HG02884 (cell line): ENCODE measurements at regions not wholly inside any gene's neighbourhood (a gene's known extent, or its start where the extent isn't known, plus 50 kb on each side); places are given as distances from the start of the nearest gene placed in this dataset.
"Not testable (repeated sequence)": the region's sequence is repeated elsewhere in the genome, so short reads cannot be mapped to it uniquely, and the experiment has no call there.

Source experiments
- ATAC-seq: cut with Tn5 transposase; IDR thresholded peaks from one replicate; pipeline ENCODE4 v1.9.1; 2021; ENCODE audit warnings: mild to moderate bottlenecking, moderate library complexity; ENCODE audit not compliant: unreplicated experiment

DNA sequence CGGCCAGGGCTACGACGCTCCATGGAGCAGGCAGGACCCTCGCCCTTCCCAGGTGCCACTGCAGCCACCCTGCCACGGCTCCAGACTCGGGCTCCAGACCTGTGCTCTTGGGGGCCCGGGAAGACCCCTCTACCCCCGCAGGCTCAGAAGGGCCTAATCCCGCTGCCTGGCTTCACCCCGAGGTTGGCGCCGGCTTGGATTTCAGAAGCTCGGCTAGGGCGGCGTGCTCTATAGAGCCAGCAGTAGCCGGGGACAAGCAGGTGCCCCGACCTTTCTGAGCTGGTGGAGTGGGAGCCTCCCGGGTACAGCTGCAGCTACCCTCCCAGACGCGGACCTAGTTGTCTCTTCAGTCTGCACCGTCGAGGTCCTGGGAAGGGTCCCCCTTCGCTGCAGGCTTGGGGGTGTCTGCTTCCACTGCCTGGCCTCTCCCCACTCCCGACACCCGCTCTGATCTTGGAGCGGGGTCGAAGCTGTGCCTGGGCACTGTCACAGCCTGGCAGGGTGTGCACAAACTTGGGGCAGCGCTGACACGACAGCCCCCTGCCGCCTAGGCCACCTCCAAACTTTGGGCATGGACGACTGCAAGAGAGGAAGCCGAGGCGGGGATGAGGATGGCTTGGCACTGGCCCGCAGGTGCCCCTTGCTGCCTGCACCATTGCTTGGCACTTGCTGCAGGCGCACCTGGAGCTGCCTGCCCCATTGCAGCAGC is 1366.1 kb upstream of the CDH9 start:
- ATAC-seq: no peak

DNA sequence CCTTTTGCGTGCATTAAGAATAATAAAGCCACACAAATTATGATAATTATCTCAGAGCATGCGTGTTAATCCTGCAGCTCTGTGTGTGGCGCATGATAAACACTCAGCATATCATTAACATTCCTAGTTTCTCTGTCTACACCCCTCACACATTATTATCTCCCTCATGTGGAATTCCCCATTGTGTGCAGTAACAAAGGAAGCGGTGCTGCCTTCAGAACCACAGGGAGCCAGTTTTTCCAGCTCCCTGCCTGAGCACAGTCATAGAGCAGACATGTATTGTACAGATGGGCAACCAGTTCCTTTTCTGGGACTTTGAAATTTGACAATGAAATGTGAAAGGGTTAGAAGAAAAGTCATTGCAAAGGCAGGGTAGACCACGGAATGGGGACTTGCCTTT is 1365.5 kb upstream of the CDH9 start:
- no peak for ATAC-seq

DNA sequence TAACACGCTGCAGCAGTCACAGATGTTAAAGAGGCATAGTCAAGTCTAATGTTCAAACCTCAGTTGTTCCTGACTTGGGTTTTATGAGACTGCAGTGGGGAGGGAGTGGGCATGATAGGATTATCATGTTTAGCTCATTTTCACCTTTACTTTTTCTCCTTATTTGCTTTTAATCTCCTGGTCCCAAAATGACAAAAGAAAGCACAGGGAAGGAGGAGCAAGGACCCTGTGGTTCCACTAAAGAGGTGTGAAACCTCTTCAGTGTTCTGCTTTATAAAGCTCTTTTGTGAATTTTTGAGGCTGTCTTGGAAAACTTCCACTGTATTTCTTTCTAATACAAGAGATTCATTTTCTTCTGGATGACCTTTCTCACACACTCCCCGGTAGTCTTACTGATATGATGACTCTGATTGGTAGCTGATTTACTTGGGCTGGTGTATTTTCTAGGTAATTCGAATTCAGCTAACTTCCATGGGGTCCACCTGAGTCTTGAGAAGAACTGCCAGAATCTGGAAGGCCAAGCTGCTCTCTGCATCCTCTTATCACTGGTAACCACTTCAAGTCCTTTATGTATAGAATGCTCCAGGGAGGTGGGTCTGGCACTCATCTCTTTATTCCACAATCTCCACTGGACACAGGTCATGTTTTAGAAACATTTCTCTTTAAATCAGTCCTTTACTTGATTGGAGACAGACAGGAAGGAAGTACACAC is 1364.4 kb upstream of the CDH9 start:
- ATAC-seq: no peak

DNA sequence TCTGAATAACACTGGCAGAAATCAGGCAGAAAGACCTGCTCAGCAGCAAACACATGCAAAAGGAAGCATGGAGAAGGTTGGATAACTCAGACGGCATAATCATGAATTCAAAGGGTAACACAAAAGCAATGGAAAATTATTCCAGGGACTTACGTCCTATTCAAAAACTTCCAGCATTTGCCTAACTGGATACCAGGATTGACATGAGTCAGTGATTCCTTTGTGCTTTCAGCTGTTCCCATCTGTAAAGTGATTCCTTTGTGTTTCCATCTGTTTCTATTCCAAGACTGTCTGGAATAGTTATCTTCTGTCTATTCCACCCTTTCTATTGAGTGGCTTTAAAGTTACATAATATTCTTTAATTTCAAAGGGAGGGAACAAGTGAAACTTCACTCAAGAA is 1361.7 kb upstream of the CDH9 start:
- ATAC-seq: no peak

DNA sequence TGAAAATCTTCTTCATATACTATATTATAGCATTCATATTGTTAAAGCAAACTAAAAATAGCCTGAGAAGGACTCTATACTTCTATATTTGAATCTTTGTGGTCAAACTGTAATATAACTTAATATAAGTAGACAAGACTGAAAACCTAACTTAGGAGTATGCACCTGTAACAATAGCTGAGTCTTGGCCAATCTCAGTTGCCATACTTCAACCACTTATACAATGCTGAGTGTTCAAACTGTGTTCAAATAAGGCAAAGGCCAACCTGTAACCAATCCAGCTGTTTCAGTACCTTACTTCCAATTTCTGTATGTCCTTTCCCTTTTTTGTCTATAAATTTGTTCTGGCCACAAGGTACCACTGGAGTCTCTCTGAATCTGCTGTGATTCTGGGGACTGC is 1360.8 kb upstream of the CDH9 start:
- no peak for ATAC-seq

DNA sequence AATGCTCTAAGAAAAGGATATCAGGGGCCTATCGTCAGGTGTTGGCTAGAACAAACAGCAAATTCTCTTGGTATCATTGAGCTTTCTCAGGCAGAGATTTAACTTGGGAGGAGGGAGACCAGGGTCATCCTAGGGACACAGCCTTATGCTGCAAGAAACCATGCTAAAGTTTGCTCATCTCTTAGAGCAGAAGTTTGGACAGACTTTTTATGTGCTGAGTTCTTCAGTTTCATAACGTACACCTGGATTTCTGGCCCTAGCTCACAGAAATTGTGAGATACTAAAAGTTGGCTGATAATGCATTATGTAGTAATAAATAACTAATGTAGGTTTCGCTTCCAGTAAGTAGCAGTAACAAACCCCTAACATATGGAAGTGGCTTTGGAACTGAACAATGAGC is 1359.8 kb upstream of the CDH9 start:
- ATAC-seq: no peak

DNA sequence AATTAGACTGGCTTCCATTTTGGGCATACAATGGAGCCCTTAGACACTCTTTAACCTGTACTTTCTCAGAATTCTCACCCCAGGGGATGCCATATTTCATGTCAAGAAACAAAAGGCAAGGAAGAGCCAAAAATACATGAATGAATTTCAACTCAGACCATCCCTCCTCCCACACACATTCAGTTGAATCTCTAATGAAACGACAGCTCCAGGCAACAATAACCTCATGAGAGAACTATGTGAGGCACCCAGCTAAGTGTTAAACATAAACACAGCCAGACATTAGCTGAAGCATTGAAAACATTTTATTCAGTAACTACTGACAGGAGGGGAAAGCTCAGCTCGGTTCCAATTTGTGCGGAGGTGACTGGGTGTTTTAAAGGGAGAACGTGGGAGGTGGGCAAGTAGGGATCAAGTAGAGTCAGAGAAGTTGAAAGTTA is 1359.1 kb upstream of the CDH9 start:
- no peak for ATAC-seq

DNA sequence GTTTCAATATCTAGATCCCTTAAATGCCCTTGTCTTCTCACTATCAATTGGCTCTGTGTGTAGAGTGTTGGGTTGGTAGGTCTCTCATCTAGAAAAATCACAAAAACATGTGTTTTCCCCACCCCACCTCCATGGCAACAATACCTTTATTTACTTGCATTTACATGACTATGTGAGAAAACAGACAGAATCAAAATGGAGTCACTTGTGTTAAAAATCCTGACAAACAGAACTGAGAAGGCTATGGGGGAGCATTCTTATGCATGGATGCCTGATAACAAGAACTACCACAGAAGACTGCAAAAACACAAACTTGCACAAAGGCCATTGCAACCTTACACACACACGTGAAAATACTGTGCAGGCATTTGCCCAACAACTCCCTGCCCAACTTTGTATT is 1352.9 kb upstream of the CDH9 start:
- ATAC-seq: no peak

DNA sequence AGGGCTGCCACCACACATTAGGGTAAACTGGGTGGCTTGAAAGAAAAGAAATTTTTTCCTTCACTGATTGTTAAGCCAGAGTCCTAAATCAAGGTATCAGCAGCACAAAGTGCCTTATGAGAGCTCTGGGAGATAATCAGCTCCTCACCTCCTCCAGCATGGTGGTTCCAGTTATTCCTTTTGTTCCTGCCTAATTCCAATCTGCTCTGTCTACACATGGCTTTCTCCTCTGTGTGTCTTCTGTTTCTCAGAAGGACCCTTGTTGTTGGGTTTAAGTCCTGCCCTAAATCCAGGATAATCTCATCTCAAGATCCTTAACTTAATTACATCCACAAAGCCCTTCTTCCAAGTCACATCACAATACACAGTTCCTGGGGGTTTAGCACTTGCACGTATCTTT is 1352.0 kb upstream of the CDH9 start:
- no peak for ATAC-seq

DNA sequence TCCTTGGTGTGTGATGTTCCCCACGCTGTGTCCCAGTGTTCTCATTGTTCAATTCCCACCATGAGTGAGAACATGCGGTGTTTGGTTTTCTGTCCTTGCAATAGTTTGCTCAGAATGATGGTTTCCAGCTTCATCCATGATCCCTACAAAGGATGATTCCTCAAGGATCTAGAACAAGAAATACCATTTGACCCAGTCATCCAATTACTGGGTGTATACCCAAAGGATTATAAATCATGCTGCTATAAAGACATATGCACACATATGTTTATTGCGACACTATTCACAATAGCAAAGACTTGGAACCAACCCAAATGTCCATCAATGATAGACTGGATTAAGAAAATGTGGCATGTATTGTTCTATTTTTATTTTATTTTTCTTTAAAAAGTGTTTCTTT is 1351.3 kb upstream of the CDH9 start:
- not testable (repeated sequence) for ATAC-seq

DNA sequence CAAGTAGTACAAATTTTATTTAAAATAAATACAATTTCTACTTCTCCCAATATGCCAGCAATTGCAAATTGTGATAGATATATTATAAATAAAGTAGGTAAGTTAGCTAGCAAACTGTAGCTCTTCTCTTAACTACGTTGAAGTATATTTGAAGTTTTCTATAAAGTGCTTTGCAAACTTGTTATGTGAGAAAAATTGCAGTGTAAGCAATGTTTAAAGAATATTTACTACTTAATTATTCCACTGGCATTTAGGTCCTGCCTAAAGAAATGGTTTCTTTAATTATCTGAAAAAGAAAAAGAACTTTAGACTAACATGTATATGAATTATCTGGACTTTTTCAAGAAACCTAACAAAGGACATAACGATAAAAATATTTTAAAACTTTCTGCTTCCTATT is 1350.0 kb upstream of the CDH9 start:
- no peak for ATAC-seq

DNA sequence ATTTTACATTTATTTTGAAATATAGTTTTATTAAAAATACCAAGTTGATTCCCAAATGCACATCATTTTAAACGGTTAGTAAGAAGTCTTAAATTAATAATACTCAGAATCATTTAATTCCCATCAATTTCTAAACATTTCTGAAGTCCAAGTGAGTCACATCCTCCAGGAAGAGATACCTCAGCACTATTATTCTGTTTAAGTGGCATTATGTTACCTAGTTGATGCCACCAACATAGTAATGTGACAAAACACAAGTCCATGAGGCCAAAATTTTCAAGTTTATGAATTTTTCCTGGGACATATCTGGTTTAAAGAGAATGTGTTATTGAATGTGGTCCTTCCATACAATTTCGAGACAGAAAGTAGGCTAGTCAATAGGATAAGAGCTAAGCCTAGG is 1348.3 kb upstream of the CDH9 start:
- ATAC-seq: no peak

DNA sequence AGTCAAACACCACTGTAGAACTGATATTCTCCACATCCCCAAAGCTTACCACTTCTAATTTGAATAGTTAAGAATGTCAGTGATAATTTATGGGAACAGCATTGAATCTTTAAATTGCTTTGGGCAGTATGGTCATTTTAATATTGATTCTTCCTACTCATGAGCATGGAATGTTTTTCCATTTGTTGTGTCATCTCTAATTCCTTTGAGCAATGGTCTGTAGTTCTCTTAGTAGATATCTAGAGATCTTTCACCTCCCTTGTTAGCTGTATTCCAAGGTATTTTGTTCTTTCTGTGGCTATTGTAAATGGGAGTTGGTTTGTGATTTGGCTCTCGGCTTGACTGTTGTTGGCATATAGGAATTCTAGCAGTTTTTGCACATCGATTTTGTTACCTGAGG is 1341.8 kb upstream of the CDH9 start:
- ATAC-seq: no peak

DNA sequence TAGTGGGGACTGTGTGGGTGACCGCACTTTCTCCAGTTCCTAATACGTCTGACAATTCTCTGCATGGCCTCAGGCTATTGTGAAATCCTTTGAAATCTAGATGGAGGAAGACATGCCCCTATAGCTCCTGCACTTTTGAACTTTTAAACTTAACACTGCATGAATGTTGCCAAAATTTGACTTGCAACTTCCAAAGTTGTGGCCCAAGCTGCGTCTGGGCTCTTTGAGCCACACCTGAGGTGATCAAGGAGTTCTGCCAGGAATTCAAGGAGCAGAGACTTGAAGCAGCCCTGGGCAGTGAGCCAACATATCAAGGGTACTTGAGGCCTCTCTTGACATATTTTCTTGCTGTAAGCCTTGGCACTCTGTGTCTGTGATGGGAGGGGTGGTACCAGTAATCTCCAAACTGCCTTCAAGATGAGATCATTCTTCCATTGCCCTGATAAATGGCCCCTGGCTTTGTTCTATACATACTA is 1336.1 kb upstream of the CDH9 start:
- no peak for ATAC-seq

DNA sequence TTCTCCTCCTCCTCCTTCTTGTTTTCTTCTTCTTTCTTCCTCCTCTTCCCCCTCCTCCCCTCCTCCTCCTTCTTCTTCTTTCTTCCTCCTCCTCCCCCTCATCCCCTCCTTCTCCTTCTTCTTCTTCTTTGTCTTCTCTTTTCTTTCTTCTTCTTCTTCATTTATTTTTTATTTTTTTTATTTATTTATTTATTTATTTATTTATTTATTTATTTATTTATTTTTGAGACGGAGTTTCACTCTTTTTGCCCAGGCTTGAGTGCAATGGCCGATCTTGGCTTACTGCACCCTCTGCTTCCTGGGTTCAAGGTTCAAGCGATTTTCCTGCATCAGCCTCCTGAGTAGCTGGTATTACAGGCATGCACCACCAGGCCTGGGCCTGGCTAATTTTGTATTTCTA is 1332.5 kb upstream of the CDH9 start:
- no peak for ATAC-seq

DNA sequence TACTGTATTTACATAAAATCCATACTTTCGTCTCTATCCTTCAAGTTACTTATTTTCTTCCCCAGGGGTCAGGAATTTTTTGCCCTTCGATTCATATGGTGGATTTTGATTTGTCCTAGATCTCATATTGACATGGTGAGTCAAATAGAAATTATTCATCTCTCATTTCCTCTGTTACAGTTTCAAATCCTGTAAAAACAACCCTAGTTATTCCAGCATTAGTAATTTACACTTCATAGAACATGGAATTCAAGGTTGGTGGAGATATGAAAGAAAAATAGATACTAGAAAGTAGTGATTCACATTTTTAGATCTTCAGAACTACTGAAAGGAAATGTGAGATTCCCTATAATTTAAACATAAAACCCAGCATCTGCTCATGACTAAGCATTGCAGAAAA is 1331.0 kb upstream of the CDH9 start:
- no peak for ATAC-seq

DNA sequence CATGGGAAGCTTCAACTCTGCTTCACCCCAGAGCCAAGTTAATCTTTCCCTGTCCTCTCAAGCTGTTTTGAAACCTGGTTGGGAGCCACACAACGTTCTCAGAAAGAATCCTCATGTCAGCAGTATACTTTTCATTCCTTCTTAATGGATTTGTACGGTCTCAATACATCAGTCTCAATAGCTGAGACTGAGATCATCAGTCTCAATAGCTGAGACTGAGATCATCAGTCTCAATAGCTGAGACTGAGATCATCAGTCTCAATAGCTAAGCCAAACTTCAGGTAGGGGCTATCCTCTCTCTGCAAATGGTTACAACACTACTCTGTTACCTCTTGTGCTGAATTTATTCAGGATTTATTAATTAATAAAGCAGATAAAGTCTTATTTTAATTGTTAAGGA is 1317.4 kb upstream of the CDH9 start:
- no peak for ATAC-seq

DNA sequence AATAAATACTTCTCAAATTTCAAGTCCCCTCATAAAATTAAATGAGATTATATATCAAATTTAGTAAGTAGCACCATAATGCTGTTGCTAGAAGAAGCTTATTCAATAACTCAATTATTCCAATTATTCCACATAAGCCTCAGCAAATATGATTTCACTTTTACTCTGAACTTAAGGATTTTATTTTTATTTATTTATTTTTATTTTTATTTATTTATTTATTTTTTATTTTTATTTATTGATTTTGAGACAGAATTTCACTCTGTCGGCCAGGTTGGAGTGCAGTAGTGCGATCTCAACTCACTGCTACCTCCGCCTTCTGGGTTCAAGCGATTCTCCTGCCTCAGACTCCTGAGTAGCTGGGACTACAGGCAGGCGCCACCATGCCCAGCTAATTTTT is 1308.3 kb upstream of the CDH9 start:
- no peak for ATAC-seq

DNA sequence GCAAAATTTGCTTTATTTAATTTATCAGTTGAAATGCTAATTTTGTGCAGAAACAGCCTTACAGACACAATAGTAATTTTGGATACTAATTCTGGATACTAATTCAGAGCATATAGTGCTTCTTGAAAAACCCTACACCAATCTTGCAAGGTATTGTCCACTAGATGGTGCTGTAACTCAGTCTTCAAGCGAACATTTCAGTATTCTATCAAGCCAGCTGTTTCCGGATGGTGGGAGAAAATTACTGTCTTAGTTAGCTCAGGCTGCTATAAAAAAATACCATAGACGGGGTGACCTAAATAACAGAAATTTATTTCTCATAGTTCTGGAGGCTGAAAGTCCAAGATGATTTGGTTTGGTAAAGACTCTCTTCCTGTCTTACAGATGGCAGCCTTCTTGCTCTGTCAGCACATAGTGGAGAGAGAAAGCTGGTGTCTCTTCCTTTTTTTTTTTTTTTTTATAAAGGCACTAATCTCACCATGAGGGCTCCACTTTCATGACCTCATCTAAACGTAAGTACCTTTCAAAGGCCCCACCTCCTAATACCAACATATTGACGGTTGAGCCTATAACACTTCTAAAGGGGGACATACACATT is 1306.5 kb upstream of the CDH9 start:
- peak; percentile 67 for ATAC-seq

DNA sequence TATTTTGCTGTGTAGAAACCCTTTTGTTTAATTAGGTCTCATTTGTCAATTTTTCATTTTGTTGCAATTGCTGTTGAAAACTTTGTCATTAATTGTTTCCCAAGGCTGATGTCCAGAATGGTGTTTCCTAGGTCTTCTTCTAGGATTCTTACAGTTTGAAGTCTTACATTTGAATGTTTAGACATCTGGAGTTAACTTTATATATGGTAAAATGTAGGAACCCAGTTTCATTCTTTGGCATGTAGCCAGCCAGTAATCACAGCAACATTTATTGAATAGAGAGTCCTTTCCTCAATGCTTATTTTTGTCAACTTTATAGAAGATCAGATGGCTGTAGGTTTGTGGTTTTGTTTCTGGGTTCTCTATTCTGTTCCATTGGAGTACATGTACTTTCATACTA is 1290.8 kb upstream of the CDH9 start:
- ATAC-seq: no peak

DNA sequence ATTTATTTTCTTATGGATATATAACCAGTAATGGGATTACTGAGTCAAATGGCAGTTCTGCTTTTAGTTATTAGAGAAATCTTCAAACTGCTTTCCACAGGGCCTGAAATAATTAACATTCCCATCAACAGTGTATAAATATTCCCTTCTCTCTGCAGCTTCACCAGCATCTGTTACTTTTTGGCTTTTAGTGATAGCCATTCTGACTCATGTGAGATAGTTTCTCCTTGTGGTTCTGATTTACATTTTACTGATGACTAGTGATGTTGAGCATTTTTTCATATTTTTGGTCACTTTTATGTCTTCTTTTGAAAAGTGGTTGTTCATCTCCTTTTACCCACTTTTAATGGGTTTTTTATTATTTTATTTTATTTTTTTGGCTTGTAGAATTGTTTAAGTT is 1290.3 kb upstream of the CDH9 start:
- ATAC-seq: no peak

DNA sequence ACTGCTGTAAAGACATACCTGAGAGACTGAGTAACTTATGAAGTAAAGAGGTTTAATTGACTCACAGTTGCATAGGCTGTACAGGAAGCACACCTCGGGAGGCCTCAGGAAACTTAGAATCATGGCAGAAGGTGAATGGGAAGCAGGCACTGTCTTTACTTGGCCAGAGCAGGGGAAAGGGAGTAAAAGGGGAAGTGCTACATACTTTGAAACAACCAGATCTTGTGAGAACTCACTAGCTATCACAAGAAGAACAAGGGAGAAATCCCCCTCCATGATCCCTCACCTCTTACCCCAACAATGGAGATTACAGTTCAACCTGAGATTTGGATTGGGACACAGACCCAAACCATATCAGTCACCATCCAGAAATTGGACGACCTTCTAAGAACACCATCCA is 1285.8 kb upstream of the CDH9 start:
- ATAC-seq: no peak
